GM23338 (cell line): ENCODE measurements at regions not wholly inside any gene's neighbourhood (a gene's known extent, or its start where the extent isn't known, plus 50 kb on each side); places are given as distances from the start of the nearest gene placed in this dataset.

Experiments used
- ATAC-seq: fragments of 200-7000 bp; cut with Tn5 transposase; 3 replicates; pipeline ENCODE4 v1.9.1; 2020
- DNase-seq: peaks from one replicate; pipeline ENCODE4 v3.0.0-alpha.2; 2015; ENCODE audit warnings: low spot score
- H2AFZ ChIP-seq: fragments of 200-600 bp; sonication (generic); 2 replicates; pipeline ENCODE4 v1.8.0; 2016; ENCODE audit warnings: antibody characterized with exemption, mild to moderate bottlenecking, moderate library complexity
- H3F3A ChIP-seq: fragments of 200-600 bp; sonication (generic); replicated peaks from 2 replicates; pipeline ENCODE4 v1.8.0; 2017; ENCODE audit warnings: antibody characterized with exemption, mixed run types, low read depth
- H3K27ac ChIP-seq: fragments of 200-600 bp; sonication (generic); 2 replicates; pipeline ENCODE4 v1.6.1; 2016; ENCODE audit warnings: low read depth
- H3K27me3 ChIP-seq: fragments of 200-600 bp; sonication (generic); 2 replicates; pipeline ENCODE4 v1.8.0; 2016; ENCODE audit warnings: mild to moderate bottlenecking, mixed run types, moderate library complexity; ENCODE audit not compliant: insufficient read depth
- H3K36me3 ChIP-seq: fragments of 200-600 bp; sonication (generic); 2 replicates; pipeline ENCODE4 v1.8.0; 2016; ENCODE audit warnings: mild to moderate bottlenecking; ENCODE audit not compliant: insufficient read depth
- H3K4me1 ChIP-seq: fragments of 200-600 bp; sonication (generic); 2 replicates; pipeline ENCODE4 v1.8.0; 2016; ENCODE audit warnings: mild to moderate bottlenecking, moderate library complexity; ENCODE audit not compliant: insufficient read depth
- H3K4me2 ChIP-seq: fragments of 200-600 bp; sonication (generic); 2 replicates; pipeline ENCODE4 v1.7.1; 2017; ENCODE audit warnings: mixed run types
- H3K4me3 ChIP-seq: fragments of 200-600 bp; sonication (generic); 2 replicates; pipeline ENCODE4 v1.6.1; 2016; ENCODE audit warnings: mixed run types
- H3K79me2 ChIP-seq: fragments of 200-600 bp; sonication (generic); replicated peaks from 2 replicates; pipeline ENCODE4 v1.8.0; 2017; ENCODE audit warnings: mild to moderate bottlenecking; ENCODE audit not compliant: insufficient read depth
- H3K9me2 ChIP-seq: fragments of 200-600 bp; sonication (generic); 2 replicates; pipeline ENCODE4 v1.8.0; 2017; ENCODE audit not compliant: insufficient read depth
- H4K20me1 ChIP-seq: fragments of 200-600 bp; sonication (generic); replicated peaks from 2 replicates; pipeline ENCODE4 v1.8.0; 2017; ENCODE audit warnings: mild to moderate bottlenecking; ENCODE audit not compliant: insufficient read depth
- H3K27ac Mint-ChIP-seq: 2 replicates; pipeline ENCODE4 v1.8.0; 2020; ENCODE audit warnings: inconsistent platforms, mild to moderate bottlenecking, moderate library complexity, mixed read lengths
- H3K27me3 Mint-ChIP-seq: 3 replicates; pipeline ENCODE4 v1.8.0; 2022; ENCODE audit warnings: low read depth, mild to moderate bottlenecking, moderate library complexity, mixed read lengths, inconsistent platforms; ENCODE audit not compliant: insufficient read depth, poor library complexity
- H3K36me3 Mint-ChIP-seq: 3 replicates; pipeline ENCODE4 v1.8.0; 2021; ENCODE audit warnings: low read depth, mild to moderate bottlenecking, inconsistent platforms, moderate library complexity, mixed read lengths
- H3K4me1 Mint-ChIP-seq: 3 replicates; pipeline ENCODE4 v1.8.0; 2020; ENCODE audit warnings: mild to moderate bottlenecking, inconsistent platforms, mixed read lengths
- H3K4me3 Mint-ChIP-seq: 3 replicates; pipeline ENCODE4 v1.8.0; 2021; ENCODE audit warnings: moderate library complexity, mild to moderate bottlenecking, inconsistent platforms, mixed read lengths
- H3K9me3 Mint-ChIP-seq: 3 replicates; pipeline ENCODE4 v1.8.0; 2020; ENCODE audit warnings: moderate library complexity, mild to moderate bottlenecking, inconsistent platforms, mixed read lengths
- CREB1 ChIP-seq: fragments of 250-450 bp; sonication (Bioruptor Pico); IDR thresholded peaks from 2 replicates; pipeline ENCODE4 v1.5.0; 2020; ENCODE audit warnings: low read depth, mild to moderate bottlenecking, moderate library complexity
- CTCF ChIP-seq, 2 experiments: fragments of 200-600 bp in 1 of 2; sonication (generic) in 1 of 2; conservative IDR thresholded peaks; 2 replicates each; pipeline versions ENCODE4 v1.5.1 to v1.6.1; 2016 to 2017; ENCODE audit warnings: antibody characterized with exemption in 2 of 2, low read depth in 2 of 2, mild to moderate bottlenecking in 2 of 2, moderate library complexity in 1 of 2
- ETS1 ChIP-seq: IDR thresholded peaks from 2 replicates; pipeline ENCODE4 v1.6.1; 2016; ENCODE audit warnings: antibody characterized with exemption
- EZH2 ChIP-seq: fragments of 200-600 bp; sonication (generic); IDR thresholded peaks from one replicate; pipeline ENCODE4 v1.8.0; 2017; ENCODE audit warnings: antibody characterized with exemption, mild to moderate bottlenecking, low read depth; ENCODE audit not compliant: unreplicated experiment
- EZH2phosphoT487 ChIP-seq: fragments of 200-600 bp; sonication (generic); IDR thresholded peaks from one replicate; pipeline ENCODE4 v1.8.1; 2018; ENCODE audit warnings: antibody characterized with exemption; ENCODE audit not compliant: unreplicated experiment
- JUNB ChIP-seq: IDR thresholded peaks from one replicate; pipeline ENCODE4 v1.6.1; 2016; ENCODE audit warnings: antibody characterized with exemption; ENCODE audit not compliant: unreplicated experiment
- NANOG ChIP-seq: IDR thresholded peaks from 2 replicates; pipeline ENCODE4 v1.6.1; 2016; ENCODE audit warnings: antibody characterized with exemption, borderline replicate concordance
- REST ChIP-seq: IDR thresholded peaks from one replicate; pipeline ENCODE4 v1.6.1; 2018; ENCODE audit warnings: antibody characterized with exemption; ENCODE audit not compliant: unreplicated experiment
- STAT1 ChIP-seq: IDR thresholded peaks from one replicate; pipeline ENCODE4 v1.6.1; 2016; ENCODE audit warnings: antibody characterized with exemption; ENCODE audit not compliant: unreplicated experiment
- ZNF114 ChIP-seq: fragments of 250-450 bp; sonication (Bioruptor Pico); IDR thresholded peaks from 2 replicates; pipeline ENCODE4 v1.5.0; 2020; ENCODE audit warnings: mild to moderate bottlenecking, moderate library complexity
- ZNF331 ChIP-seq: fragments of 250-450 bp; sonication (Bioruptor Pico); IDR thresholded peaks from 2 replicates; pipeline ENCODE4 v1.5.0; 2020; ENCODE audit warnings: low read depth, mild to moderate bottlenecking, moderate library complexity
- ZNF462 ChIP-seq: fragments of 250-450 bp; sonication (Bioruptor Pico); IDR thresholded peaks from 2 replicates; pipeline ENCODE4 v1.5.0; 2020; ENCODE audit warnings: mild to moderate bottlenecking, moderate library complexity

- H3K4me1 ChIP-seq: no peaks in the 10 kb centered on the region; the same call in 1 of the 2 replicates
- no peaks in the 10 kb centered on the region for H3F3A ChIP-seq
- no peak overlapping the region for H3K4me3 Mint-ChIP-seq
- no peak for TF ChIP-seq ZNF331 (CRISPR knock-in tag)
- no peak for TF ChIP-seq ZNF114 (CRISPR knock-in tag)
- no peak for TF ChIP-seq STAT1
- no peak for TF ChIP-seq ZNF462 (CRISPR knock-in tag)
- no peak for TF ChIP-seq CTCF (conservative IDR thresholded peaks at IDR 0.05; ENCODE audit: low read depth in 2 of 2)
- TF ChIP-seq EZH2: no peak
- no peak for TF ChIP-seq EZH2phosphoT487
- TF ChIP-seq JUNB: no peak
- TF ChIP-seq NANOG: no peak
- TF ChIP-seq REST: no peak
- TF ChIP-seq ETS1: no peak
- TF ChIP-seq CREB1 (CRISPR knock-in tag): no peak
- H3K27me3 ChIP-seq: no peaks in the 10 kb centered on the region
- no peaks in the 10 kb centered on the region for H4K20me1 ChIP-seq
- no peaks in the 10 kb centered on the region for H3K36me3 ChIP-seq
- H3K27me3 Mint-ChIP-seq: no peaks in the 10 kb centered on the region
- H2AFZ ChIP-seq: no peak overlapping the region
- H3K4me3 ChIP-seq: no peak overlapping the region
- peaks cover 4% of the 10 kb centered on the region; the same call in 2 of the 3 replicates for H3K4me1 Mint-ChIP-seq
- H3K27ac ChIP-seq: no peak overlapping the region
- H3K27ac Mint-ChIP-seq: no peak overlapping the region
- ATAC-seq (no peak), DNase-seq (no peak)
- H3K36me3 Mint-ChIP-seq: peaks cover 6% of the 10 kb centered on the region
- peaks cover 8% of the 10 kb centered on the region for H3K9me3 Mint-ChIP-seq
- H3K79me2 ChIP-seq: no peaks in the 10 kb centered on the region
- H3K4me2 ChIP-seq: no peak overlapping the region
- 0 out of 2 replicates have a peak, but pooled peaks cover 7% of the 10 kb centered on the region for H3K9me2 ChIP-seq
Observed at GRCh38 chr2:234566622-234567021, 69.7 kb upstream of the ARL4C start.
